Fibroblast of lung (primary cell): ENCODE measurements at regions not wholly inside any gene's neighbourhood (a gene's known extent, or its start where the extent isn't known, plus 50 kb on each side); places are given as distances from the start of the nearest gene placed in this dataset.

Experiments
- DNase-seq, 2 donors: peaks; one replicate each; pipeline versions ENCODE4 v3.0.0 to v3.0.0-alpha.2; 2010; ENCODE audit warnings: low read depth in 2 of 2
- H2AFZ ChIP-seq: 2 replicates; pipeline ENCODE4 v1.5.1; 2012; ENCODE audit warnings: low read length, control low read depth, inconsistent platforms
- H3K27ac ChIP-seq: 2 replicates; pipeline ENCODE4 v1.5.1; 2011; ENCODE audit warnings: low read length, control low read depth; ENCODE audit not compliant: insufficient read depth
- H3K27me3 ChIP-seq: 2 replicates; pipeline ENCODE4 v1.5.1; 2011; ENCODE audit warnings: mild to moderate bottlenecking, low read length; ENCODE audit not compliant: control insufficient read depth, insufficient read depth
- H3K36me3 ChIP-seq: 2 replicates; pipeline ENCODE4 v1.5.1; 2011; ENCODE audit warnings: low read length; ENCODE audit not compliant: control insufficient read depth, insufficient read depth
- H3K4me1 ChIP-seq: 2 replicates; pipeline ENCODE4 v1.5.1; 2011; ENCODE audit warnings: low read length; ENCODE audit not compliant: control insufficient read depth, insufficient read depth; ENCODE audit errors: extremely low read depth
- H3K4me2 ChIP-seq: 2 replicates; pipeline ENCODE4 v1.5.1; 2011; ENCODE audit warnings: low read length, control low read depth; ENCODE audit not compliant: insufficient read depth; ENCODE audit errors: extremely low read depth
- H3K4me3 ChIP-seq, 4 experiments: fragments of 200-600 bp in 1 of 4; sonication (generic) in 1 of 4; replicated peaks in 1 of 4; 2 replicates each; pipeline ENCODE4 v1.5.1; 2011 to 2016; ENCODE audit warnings: low read length in 4 of 4, low read depth in 3 of 4, mild to moderate bottlenecking in 3 of 4, control low read depth in 2 of 4, inconsistent platforms in 1 of 4, mixed read lengths in 1 of 4; ENCODE audit not compliant: insufficient read depth in 1 of 4; ENCODE audit errors: control extremely low read depth in 1 of 4
- H3K79me2 ChIP-seq: 2 replicates; pipeline ENCODE4 v1.5.1; 2012; ENCODE audit warnings: mild to moderate bottlenecking, low read length, inconsistent platforms; ENCODE audit not compliant: control insufficient read depth, insufficient read depth
- H3K9ac ChIP-seq: 2 replicates; pipeline ENCODE4 v1.5.1; 2011; ENCODE audit warnings: mild to moderate bottlenecking, low read length, control low read depth; ENCODE audit not compliant: insufficient read depth
- H3K9me3 ChIP-seq: 2 replicates; pipeline ENCODE4 v1.5.1; 2012; ENCODE audit warnings: low read depth, low read length; ENCODE audit not compliant: control insufficient read depth, insufficient read depth
- H4K20me1 ChIP-seq: 2 replicates; pipeline ENCODE4 v1.5.1; 2011; ENCODE audit warnings: low read length; ENCODE audit not compliant: control insufficient read depth, insufficient read depth; ENCODE audit errors: extremely low read depth
- EZH2 ChIP-seq: IDR thresholded peaks from 2 replicates; pipeline ENCODE4 v1.5.1; 2012; ENCODE audit warnings: low read length, control low read depth, mild to moderate bottlenecking; ENCODE audit errors: missing control alignments
- TF ChIP-seq, protein P1 (sequence below), 2 donors: IDR thresholded peaks in 1 of 2; conservative IDR thresholded peaks in 1 of 2; 1 replicate in 1 of 2; 2 replicates in 1 of 2; pipeline ENCODE4 v1.5.1; 2011 to 2012; ENCODE audit warnings: low read length in 2 of 2, control low read depth in 1 of 2, inconsistent platforms in 1 of 2, low read depth in 1 of 2, mild to moderate bottlenecking in 1 of 2

DNA sequence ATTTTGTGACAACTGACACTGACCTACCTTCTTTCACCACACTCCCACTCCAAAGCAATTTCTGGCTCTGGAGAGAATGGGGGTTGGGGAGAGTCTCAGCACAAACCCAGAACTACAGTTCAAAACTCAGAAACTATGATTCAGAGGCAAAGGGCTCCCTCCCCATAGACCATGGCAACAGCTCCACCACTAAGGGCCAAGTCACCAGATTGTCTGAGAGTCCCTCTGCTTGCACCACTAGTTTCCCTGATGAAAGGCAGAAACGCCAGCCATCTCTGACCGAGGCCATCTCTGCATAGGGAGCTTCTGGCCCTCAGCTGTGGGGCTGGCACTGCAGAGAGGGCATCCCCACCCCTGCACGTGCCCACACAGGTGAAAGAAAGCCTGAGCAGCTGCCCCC lies 112.4 kb upstream of the VSTM2B start:
- no peak overlapping the region for H3K4me3 ChIP-seq
- H2AFZ ChIP-seq: no peak overlapping the region
- H3K27ac ChIP-seq: no peak overlapping the region
- TF ChIP-seq, protein P1, sequence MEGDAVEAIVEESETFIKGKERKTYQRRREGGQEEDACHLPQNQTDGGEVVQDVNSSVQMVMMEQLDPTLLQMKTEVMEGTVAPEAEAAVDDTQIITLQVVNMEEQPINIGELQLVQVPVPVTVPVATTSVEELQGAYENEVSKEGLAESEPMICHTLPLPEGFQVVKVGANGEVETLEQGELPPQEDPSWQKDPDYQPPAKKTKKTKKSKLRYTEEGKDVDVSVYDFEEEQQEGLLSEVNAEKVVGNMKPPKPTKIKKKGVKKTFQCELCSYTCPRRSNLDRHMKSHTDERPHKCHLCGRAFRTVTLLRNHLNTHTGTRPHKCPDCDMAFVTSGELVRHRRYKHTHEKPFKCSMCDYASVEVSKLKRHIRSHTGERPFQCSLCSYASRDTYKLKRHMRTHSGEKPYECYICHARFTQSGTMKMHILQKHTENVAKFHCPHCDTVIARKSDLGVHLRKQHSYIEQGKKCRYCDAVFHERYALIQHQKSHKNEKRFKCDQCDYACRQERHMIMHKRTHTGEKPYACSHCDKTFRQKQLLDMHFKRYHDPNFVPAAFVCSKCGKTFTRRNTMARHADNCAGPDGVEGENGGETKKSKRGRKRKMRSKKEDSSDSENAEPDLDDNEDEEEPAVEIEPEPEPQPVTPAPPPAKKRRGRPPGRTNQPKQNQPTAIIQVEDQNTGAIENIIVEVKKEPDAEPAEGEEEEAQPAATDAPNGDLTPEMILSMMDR (conservative IDR thresholded peaks at IDR 0.05 in 1 of 2, IDR thresholded peaks at IDR 0.05 in 1 of 2; ENCODE audit: low read depth in 1 of 2, low read length in 2 of 2): no peak
- H4K20me1 ChIP-seq: no peaks in the 10 kb centered on the region
- no peak overlapping the region for H3K9ac ChIP-seq
- H3K4me2 ChIP-seq: no peak overlapping the region
- no peaks in the 10 kb centered on the region for H3K27me3 ChIP-seq
- DNase-seq: no peak
- no peaks in the 10 kb centered on the region for H3K79me2 ChIP-seq
- H3K4me1 ChIP-seq: no peaks in the 10 kb centered on the region
- H3K36me3 ChIP-seq: no peaks in the 10 kb centered on the region
- no peaks in the 10 kb centered on the region for H3K9me3 ChIP-seq

DNA sequence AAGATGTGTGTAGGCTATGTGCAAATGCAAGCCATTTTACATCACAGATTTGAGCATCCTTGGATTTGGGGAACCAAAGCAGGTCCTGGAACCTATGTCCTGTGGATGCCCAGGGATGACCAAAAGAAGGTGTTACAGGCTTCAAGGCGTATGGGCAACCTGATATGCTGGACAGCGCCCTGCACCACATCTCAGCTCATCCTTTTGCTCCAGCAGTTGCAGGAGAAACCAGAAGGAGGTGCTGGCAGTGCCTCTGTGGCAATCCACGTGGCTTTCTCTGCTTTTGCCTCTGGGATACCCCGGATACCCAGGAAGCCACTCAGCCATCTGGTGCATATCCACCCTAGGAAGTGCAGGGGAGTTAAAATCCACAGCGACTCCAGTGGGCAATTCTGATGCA lies 110.3 kb upstream of the VSTM2B start:
- Histone ChIP-seq H3K4me3 (no peak overlapping the region), H3K9ac (no peak overlapping the region), H3K79me2 (no peaks in the 10 kb centered on the region), H3K4me1 (no peaks in the 10 kb centered on the region), H3K36me3 (no peaks in the 10 kb centered on the region), H3K27me3 (no peaks in the 10 kb centered on the region), H2AFZ (no peak overlapping the region), H3K9me3 (no peaks in the 10 kb centered on the region), H3K4me2 (no peak overlapping the region), H4K20me1 (no peaks in the 10 kb centered on the region), H3K27ac (no peak overlapping the region)
- no peak for DNase-seq
- TF ChIP-seq, protein P1 (conservative IDR thresholded peaks at IDR 0.05 in 1 of 2, IDR thresholded peaks at IDR 0.05 in 1 of 2; ENCODE audit: low read depth in 1 of 2, low read length in 2 of 2): no peak
- TF ChIP-seq EZH2: no peak

DNA sequence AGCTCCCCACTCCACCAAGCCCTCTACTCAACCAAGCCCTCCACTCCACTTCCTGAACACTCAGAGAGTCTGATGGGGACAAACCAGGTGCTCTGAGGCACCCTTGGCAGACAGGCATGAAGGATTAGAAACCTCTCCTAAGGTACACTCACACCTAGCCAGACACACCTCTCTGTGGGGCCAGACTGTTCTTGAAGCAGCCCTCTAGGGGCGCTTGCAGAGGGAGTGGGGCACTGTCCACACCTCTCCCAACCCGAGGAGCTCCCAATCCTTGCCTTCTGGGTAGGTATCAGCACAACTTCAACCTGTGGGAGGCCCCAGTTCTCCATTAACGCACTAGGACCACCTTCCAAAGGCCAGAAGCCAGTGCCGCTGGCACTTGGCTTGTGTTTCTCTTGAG lies 108.7 kb upstream of the VSTM2B start:
- Histone ChIP-seq H3K36me3 (no peaks in the 10 kb centered on the region), H3K4me2 (no peak overlapping the region), H2AFZ (no peak overlapping the region), H3K4me1 (no peaks in the 10 kb centered on the region), H3K9ac (no peak overlapping the region), H3K27ac (no peak overlapping the region), H3K9me3 (no peaks in the 10 kb centered on the region), H3K27me3 (no peaks in the 10 kb centered on the region), H4K20me1 (no peaks in the 10 kb centered on the region), H3K4me3 (no peak overlapping the region), H3K79me2 (no peaks in the 10 kb centered on the region)
- no peak for DNase-seq
- TF ChIP-seq EZH2: no peak
- TF ChIP-seq, protein P1 (conservative IDR thresholded peaks at IDR 0.05 in 1 of 2, IDR thresholded peaks at IDR 0.05 in 1 of 2; ENCODE audit: low read depth in 1 of 2, low read length in 2 of 2): no peak
